ENCODE measurements at regions not wholly inside any gene's neighbourhood (a gene's known extent, or its start where the extent isn't known, plus 50 kb on each side); places are given as distances from the start of the nearest gene placed in this dataset.

- TF ChIP-seq CTCF (IDR thresholded peaks at IDR 0.05; ENCODE audit: insufficient read depth, missing control alignments), result no peak
- no peak for DNase-seq (ENCODE audit: insufficient read length, low spot score)
Observed at GRCh38 chr2:60383401-60384143, 169.9 kb downstream of the BCL11A start.

GRCh38 chr2:60380411-60380810 is 173.0 kb downstream of the BCL11A start:
- no peak for TF ChIP-seq CTCF (IDR thresholded peaks at IDR 0.05; ENCODE audit: insufficient read depth, missing control alignments)
- FAIRE-seq (no peak), DNase-seq (ENCODE audit: insufficient read length, low spot score) (no peak)

More at GRCh38 chr2:60383401-60384143, 169.9 kb downstream of the BCL11A start:
- FAIRE-seq, result no peak

- FAIRE-seq (no peak), DNase-seq (ENCODE audit: insufficient read length, low spot score) (no peak)
- no peak for TF ChIP-seq CTCF (IDR thresholded peaks at IDR 0.05; ENCODE audit: insufficient read depth, missing control alignments)
Observed at GRCh38 chr2:60379684-60380083, 173.8 kb downstream of the BCL11A start.

- DNase-seq (ENCODE audit: insufficient read length, low spot score) (no peak), FAIRE-seq (no peak)
- TF ChIP-seq CTCF (IDR thresholded peaks at IDR 0.05; ENCODE audit: insufficient read depth, missing control alignments), result no peak
Observed at GRCh38 chr2:60379216-60379615, 174.2 kb downstream of the BCL11A start.

GRCh38 chr2:60377825-60378224 is 175.6 kb downstream of the BCL11A start:
- no peak for FAIRE-seq
- TF ChIP-seq CTCF (IDR thresholded peaks at IDR 0.05; ENCODE audit: insufficient read depth, missing control alignments), result no peak
- no peak for DNase-seq (ENCODE audit: insufficient read length, low spot score)

GRCh38 chr2:60376252-60376651 is 177.2 kb downstream of the BCL11A start:
- FAIRE-seq (no peak), DNase-seq (ENCODE audit: insufficient read length, low spot score) (no peak)
- no peak for TF ChIP-seq CTCF (IDR thresholded peaks at IDR 0.05; ENCODE audit: insufficient read depth, missing control alignments)

GRCh38 chr2:60371681-60372080 is 181.8 kb downstream of the BCL11A start:
- DNase-seq (ENCODE audit: insufficient read length, low spot score) (no peak), FAIRE-seq (no peak)
- TF ChIP-seq CTCF (IDR thresholded peaks at IDR 0.05; ENCODE audit: insufficient read depth, missing control alignments), result no peak
